HepG2 (cell line): ENCODE measurements at regions not wholly inside any gene's neighbourhood (a gene's known extent, or its start where the extent isn't known, plus 50 kb on each side); places are given as distances from the start of the nearest gene placed in this dataset.

Experiments
- ATAC-seq: fragments of 200-7000 bp; cut with Tn5 transposase; 3 replicates; pipeline ENCODE4 v1.9.1; 2020; ENCODE audit warnings: mild to moderate bottlenecking, moderate library complexity
- BruUV-seq: library from RNA; stranded (reverse); fragments of 400-500 nt; replicated peaks from 2 replicates; lab custom pipeline; 2021; lab: Mats Ljungman, UMichigan
- CTCF ChIA-PET: fragments of 300-600 bp; formaldehyde crosslinking; extraction: SDS; loops from one replicate; lab custom pipeline; 2021; ENCODE audit warnings: low total read pairs, inconsistent platforms, low intra/inter-chr PET ratio; lab: Yijun Ruan, JAX
- POLR2A ChIA-PET: fragments of 350-600 bp; sonication (Branson Sonifier 250); formaldehyde crosslinking; loops from one replicate; lab custom pipeline; 2020; ENCODE audit warnings: antibody characterized with exemption, inconsistent platforms; lab: Yijun Ruan, JAX
- DNase-seq: peaks from one replicate; pipeline ENCODE4 v3.0.0-alpha.2; 2015; ENCODE audit warnings: low spot score
- FAIRE-seq: peaks from 3 replicates; lab custom pipeline; 2011; peaks lifted over from hg19 to GRCh38; lab: Jason Lieb, UNC
- H2AFZ ChIP-seq: one replicate; pipeline ENCODE4 v1.6.1; 2011; ENCODE audit warnings: low read length, inconsistent platforms
- H3K27ac ChIP-seq: fragments of 300-600 bp; 3 replicates; pipeline ENCODE4 v1.8.0; 2011; ENCODE audit warnings: mixed run types, mild to moderate bottlenecking, mixed read lengths, low read length, inconsistent platforms; ENCODE audit not compliant: insufficient read depth; ENCODE audit errors: extremely low read length
- H3K27me3 ChIP-seq, 2 experiments: fragments of 200-600 bp in 1 of 2; 2 replicates in 1 of 2; 3 replicates in 1 of 2; pipeline versions ENCODE4 v1.6.0 to v1.8.0; 2011; ENCODE audit warnings: low read length in 2 of 2, mild to moderate bottlenecking in 2 of 2, moderate library complexity in 2 of 2, inconsistent platforms in 1 of 2; ENCODE audit not compliant: insufficient read depth in 2 of 2, control insufficient read depth in 1 of 2
- H3K36me3 ChIP-seq, 2 experiments: fragments of 200-600 bp in 1 of 2; replicated peaks in 1 of 2; 2 replicates in 1 of 2; 3 replicates in 1 of 2; pipeline versions ENCODE4 v1.5.1 to v1.8.0; 2011; ENCODE audit warnings: low read length in 2 of 2, inconsistent platforms in 1 of 2; ENCODE audit not compliant: insufficient read depth in 2 of 2, control insufficient read depth in 1 of 2
- H3K4me1 ChIP-seq: 2 replicates; pipeline ENCODE4 v1.5.1; 2012; ENCODE audit warnings: low read length, inconsistent platforms; ENCODE audit not compliant: insufficient read depth
- H3K4me2 ChIP-seq: 2 replicates; pipeline ENCODE4 v1.6.0; 2011; ENCODE audit warnings: low read depth, low read length, inconsistent platforms
- H3K4me3 ChIP-seq, 3 experiments: fragments of 200-600 bp in 1 of 3; sonication (generic), shearing (Covaris generic) in 1 of 3; replicated peaks in 1 of 3; 2 replicates each; pipeline ENCODE4 v1.5.1; 2011 to 2016; ENCODE audit warnings: low read length in 3 of 3, inconsistent platforms in 2 of 3, low read depth in 2 of 3, mild to moderate bottlenecking in 2 of 3, control low read depth in 1 of 3, mixed read lengths in 1 of 3; ENCODE audit not compliant: insufficient read depth in 1 of 3
- H3K79me2 ChIP-seq: one replicate; pipeline ENCODE4 v1.6.1; 2011; ENCODE audit warnings: low read length, inconsistent platforms; ENCODE audit not compliant: insufficient read depth
- H3K9ac ChIP-seq: 2 replicates; pipeline ENCODE4 v1.6.0; 2011; ENCODE audit warnings: mild to moderate bottlenecking, low read depth, low read length, inconsistent platforms; ENCODE audit not compliant: insufficient read depth
- H3K9me3 ChIP-seq: 2 replicates; pipeline ENCODE4 v1.5.1; 2012; ENCODE audit warnings: mild to moderate bottlenecking, low read length
- H4K20me1 ChIP-seq: 2 replicates; pipeline ENCODE4 v1.6.0; 2011; ENCODE audit warnings: inconsistent platforms, mild to moderate bottlenecking, low read length, moderate library complexity; ENCODE audit not compliant: insufficient read depth
- FOSL2 ChIP-seq: sonication (generic); formaldehyde crosslinking; IDR thresholded peaks from 2 replicates; pipeline ENCODE4 v1.4.0; 2020; ENCODE audit warnings: missing genetic modification reagents
- NCOR1 ChIP-seq: fragments of 200-600 bp; sonication (generic); IDR thresholded peaks from 2 replicates; pipeline ENCODE4 v1.7.0; 2017; ENCODE audit warnings: antibody characterized with exemption, low read length, borderline replicate concordance
- ZNF225 ChIP-seq: sonication (generic); formaldehyde crosslinking; IDR thresholded peaks from 2 replicates; pipeline ENCODE4 v1.4.0; 2020; ENCODE audit warnings: mild to moderate bottlenecking, missing genetic modification reagents
- ZSCAN29 ChIP-seq: sonication (generic); formaldehyde crosslinking; conservative IDR thresholded peaks from 2 replicates; pipeline ENCODE4 v1.4.0; 2020; ENCODE audit warnings: mild to moderate bottlenecking, missing genetic modification reagents
- WGBS: methylation state at CpG from one replicate; pipeline ENCODE4 v1.1.6; 2017; ENCODE audit warnings: low lambda C conversion rate; 5-methylcytosine and 5-hydroxymethylcytosine counted together
- in situ Hi-C: cut with HindIII; loops from 2 replicates; pipeline ENCODE4 v1.10.0; 2017; ENCODE audit warnings: low pct_unique_long_range_greater_than_20kb; ENCODE audit not compliant: extremely low pct_ligation_motif_present
- intact Hi-C: fragments of 100-400 bp; cut with micrococcal nuclease; formaldehyde crosslinking; loops from one replicate; pipeline ENCODE4 v1.10.0; 2022; ENCODE audit not compliant: unreplicated experiment
- TF ChIP-seq, protein P1 (sequence below): sonication (generic); formaldehyde crosslinking; conservative IDR thresholded peaks from 2 replicates; pipeline ENCODE4 v1.4.0; 2020; ENCODE audit warnings: mild to moderate bottlenecking, missing genetic modification reagents, moderate library complexity
- TF ChIP-seq, protein P2 (sequence below): sonication (generic); formaldehyde crosslinking; IDR thresholded peaks from 2 replicates; pipeline ENCODE4 v1.5.0; 2020; ENCODE audit warnings: missing genetic modification reagents
- TF ChIP-seq, protein P3 (sequence below): sonication (generic); formaldehyde crosslinking; IDR thresholded peaks from 2 replicates; pipeline ENCODE4 v1.4.0; 2020; ENCODE audit warnings: mild to moderate bottlenecking, missing genetic modification reagents, borderline replicate concordance
- TF ChIP-seq, protein P4 (sequence below): sonication (generic); formaldehyde crosslinking; conservative IDR thresholded peaks from 2 replicates; pipeline ENCODE4 v1.8.0; 2022; ENCODE audit warnings: mild to moderate bottlenecking, moderate library complexity, missing genetic modification reagents

DNA sequence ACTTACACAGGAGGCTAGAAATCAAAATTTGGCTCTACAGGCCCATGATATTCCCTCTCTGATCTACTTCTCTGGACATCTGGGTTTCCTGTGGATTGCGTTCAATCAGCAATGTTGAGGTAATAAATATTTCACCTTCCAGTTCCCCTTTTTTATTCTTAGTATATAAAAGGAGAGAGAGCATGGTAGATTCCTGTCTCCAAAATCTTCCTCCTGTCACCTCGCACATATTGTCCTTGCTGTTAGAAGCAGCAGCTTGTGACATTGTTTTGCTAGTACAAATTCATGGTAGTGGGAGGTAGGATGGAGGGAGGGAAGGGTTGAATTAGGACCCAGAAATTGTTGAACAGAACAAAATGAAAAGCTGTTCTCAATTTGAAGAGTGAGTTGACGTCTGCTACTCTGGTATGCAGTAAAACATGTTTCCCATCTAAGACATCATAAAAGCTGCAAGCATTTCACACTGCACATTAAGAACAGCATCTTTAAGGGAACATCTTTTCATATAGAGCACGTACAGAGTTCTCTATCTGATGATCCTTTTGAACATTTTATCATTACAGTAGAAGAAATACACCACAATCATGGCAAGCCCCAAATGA lies 156.4 kb downstream of the RDH14 start:
- in situ Hi-C loops (no loop called here), intact Hi-C loops (no loop called here)
- WGBS, result 21% methylated on average over 4 of the region's 4 CpGs
- CTCF ChIA-PET, result no interaction called here
- Histone ChIP-seq H3K4me3 (no peak overlapping the region), H3K79me2 (no peaks in the 10 kb centered on the region), H4K20me1 (no peaks in the 10 kb centered on the region), H3K9ac (no peak overlapping the region), H3K9me3 (no peaks in the 10 kb centered on the region), H3K4me1 (no peaks in the 10 kb centered on the region), H2AFZ (no peak overlapping the region), H3K36me3 (no peaks in the 10 kb centered on the region), H3K27me3 (no peaks in the 10 kb centered on the region), H3K4me2 (no peak overlapping the region), H3K27ac (no peak overlapping the region)
- no peak for FAIRE-seq
- POLR2A ChIA-PET, result no interaction called here
- no TSS peak for BruUV-seq
- no peak for ATAC-seq
- DNase-seq, result no peak
- TF ChIP-seq, protein P1, sequence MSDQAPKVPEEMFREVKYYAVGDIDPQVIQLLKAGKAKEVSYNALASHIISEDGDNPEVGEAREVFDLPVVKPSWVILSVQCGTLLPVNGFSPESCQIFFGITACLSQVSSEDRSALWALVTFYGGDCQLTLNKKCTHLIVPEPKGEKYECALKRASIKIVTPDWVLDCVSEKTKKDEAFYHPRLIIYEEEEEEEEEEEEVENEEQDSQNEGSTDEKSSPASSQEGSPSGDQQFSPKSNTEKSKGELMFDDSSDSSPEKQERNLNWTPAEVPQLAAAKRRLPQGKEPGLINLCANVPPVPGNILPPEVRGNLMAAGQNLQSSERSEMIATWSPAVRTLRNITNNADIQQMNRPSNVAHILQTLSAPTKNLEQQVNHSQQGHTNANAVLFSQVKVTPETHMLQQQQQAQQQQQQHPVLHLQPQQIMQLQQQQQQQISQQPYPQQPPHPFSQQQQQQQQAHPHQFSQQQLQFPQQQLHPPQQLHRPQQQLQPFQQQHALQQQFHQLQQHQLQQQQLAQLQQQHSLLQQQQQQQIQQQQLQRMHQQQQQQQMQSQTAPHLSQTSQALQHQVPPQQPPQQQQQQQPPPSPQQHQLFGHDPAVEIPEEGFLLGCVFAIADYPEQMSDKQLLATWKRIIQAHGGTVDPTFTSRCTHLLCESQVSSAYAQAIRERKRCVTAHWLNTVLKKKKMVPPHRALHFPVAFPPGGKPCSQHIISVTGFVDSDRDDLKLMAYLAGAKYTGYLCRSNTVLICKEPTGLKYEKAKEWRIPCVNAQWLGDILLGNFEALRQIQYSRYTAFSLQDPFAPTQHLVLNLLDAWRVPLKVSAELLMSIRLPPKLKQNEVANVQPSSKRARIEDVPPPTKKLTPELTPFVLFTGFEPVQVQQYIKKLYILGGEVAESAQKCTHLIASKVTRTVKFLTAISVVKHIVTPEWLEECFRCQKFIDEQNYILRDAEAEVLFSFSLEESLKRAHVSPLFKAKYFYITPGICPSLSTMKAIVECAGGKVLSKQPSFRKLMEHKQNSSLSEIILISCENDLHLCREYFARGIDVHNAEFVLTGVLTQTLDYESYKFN, result no peak
- TF ChIP-seq, protein P2, sequence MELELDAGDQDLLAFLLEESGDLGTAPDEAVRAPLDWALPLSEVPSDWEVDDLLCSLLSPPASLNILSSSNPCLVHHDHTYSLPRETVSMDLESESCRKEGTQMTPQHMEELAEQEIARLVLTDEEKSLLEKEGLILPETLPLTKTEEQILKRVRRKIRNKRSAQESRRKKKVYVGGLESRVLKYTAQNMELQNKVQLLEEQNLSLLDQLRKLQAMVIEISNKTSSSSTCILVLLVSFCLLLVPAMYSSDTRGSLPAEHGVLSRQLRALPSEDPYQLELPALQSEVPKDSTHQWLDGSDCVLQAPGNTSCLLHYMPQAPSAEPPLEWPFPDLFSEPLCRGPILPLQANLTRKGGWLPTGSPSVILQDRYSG, result no peak
- TF ChIP-seq FOSL2 (CRISPR knock-in tag) (no peak), ZNF225 (CRISPR knock-in tag) (no peak), ZSCAN29 (CRISPR knock-in tag) (no peak), NCOR1 (no peak)
- TF ChIP-seq, protein P3, sequence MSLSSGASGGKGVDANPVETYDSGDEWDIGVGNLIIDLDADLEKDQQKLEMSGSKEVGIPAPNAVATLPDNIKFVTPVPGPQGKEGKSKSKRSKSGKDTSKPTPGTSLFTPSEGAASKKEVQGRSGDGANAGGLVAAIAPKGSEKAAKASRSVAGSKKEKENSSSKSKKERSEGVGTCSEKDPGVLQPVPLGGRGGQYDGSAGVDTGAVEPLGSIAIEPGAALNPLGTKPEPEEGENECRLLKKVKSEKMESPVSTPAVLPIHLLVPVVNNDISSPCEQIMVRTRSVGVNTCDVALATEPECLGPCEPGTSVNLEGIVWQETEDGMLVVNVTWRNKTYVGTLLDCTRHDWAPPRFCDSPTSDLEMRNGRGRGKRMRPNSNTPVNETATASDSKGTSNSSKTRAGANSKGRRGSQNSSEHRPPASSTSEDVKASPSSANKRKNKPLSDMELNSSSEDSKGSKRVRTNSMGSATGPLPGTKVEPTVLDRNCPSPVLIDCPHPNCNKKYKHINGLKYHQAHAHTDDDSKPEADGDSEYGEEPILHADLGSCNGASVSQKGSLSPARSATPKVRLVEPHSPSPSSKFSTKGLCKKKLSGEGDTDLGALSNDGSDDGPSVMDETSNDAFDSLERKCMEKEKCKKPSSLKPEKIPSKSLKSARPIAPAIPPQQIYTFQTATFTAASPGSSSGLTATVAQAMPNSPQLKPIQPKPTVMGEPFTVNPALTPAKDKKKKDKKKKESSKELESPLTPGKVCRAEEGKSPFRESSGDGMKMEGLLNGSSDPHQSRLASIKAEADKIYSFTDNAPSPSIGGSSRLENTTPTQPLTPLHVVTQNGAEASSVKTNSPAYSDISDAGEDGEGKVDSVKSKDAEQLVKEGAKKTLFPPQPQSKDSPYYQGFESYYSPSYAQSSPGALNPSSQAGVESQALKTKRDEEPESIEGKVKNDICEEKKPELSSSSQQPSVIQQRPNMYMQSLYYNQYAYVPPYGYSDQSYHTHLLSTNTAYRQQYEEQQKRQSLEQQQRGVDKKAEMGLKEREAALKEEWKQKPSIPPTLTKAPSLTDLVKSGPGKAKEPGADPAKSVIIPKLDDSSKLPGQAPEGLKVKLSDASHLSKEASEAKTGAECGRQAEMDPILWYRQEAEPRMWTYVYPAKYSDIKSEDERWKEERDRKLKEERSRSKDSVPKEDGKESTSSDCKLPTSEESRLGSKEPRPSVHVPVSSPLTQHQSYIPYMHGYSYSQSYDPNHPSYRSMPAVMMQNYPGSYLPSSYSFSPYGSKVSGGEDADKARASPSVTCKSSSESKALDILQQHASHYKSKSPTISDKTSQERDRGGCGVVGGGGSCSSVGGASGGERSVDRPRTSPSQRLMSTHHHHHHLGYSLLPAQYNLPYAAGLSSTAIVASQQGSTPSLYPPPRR, result no peak
- TF ChIP-seq, protein P4, sequence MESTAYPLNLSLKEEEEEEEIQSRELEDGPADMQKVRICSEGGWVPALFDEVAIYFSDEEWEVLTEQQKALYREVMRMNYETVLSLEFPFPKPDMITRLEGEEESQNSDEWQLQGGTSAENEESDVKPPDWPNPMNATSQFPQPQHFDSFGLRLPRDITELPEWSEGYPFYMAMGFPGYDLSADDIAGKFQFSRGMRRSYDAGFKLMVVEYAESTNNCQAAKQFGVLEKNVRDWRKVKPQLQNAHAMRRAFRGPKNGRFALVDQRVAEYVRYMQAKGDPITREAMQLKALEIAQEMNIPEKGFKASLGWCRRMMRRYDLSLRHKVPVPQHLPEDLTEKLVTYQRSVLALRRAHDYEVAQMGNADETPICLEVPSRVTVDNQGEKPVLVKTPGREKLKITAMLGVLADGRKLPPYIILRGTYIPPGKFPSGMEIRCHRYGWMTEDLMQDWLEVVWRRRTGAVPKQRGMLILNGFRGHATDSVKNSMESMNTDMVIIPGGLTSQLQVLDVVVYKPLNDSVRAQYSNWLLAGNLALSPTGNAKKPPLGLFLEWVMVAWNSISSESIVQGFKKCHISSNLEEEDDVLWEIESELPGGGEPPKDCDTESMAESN, result no peak
